Liver (tissue), 3 donors: ENCODE measurements at regions not wholly inside any gene's neighbourhood (a gene's known extent, or its start where the extent isn't known, plus 50 kb on each side); places are given as distances from the start of the nearest gene placed in this dataset.

Experiments used
- ATF3 ChIP-seq: IDR thresholded peaks from 2 replicates; pipeline ENCODE4 v1.6.1; 2016; ENCODE audit warnings: antibody characterized with exemption
- CTCF ChIP-seq: fragments of 150-350 bp; IDR thresholded peaks from 2 replicates; pipeline ENCODE4 v1.5.1; 2017; ENCODE audit warnings: improper control_type of control experiment, low read depth, low read length; ENCODE audit not compliant: missing input control
- FOXA1 ChIP-seq: IDR thresholded peaks from 2 replicates; pipeline ENCODE4 v1.6.1; 2016; ENCODE audit warnings: antibody characterized with exemption
- GABPA ChIP-seq, 2 donors: IDR thresholded peaks in 1 of 2; conservative IDR thresholded peaks in 1 of 2; 2 replicates each; pipeline ENCODE4 v1.6.1; 2016; ENCODE audit warnings: antibody characterized with exemption in 2 of 2, mild to moderate bottlenecking in 1 of 2, moderate library complexity in 1 of 2
- JUND ChIP-seq, 2 donors: IDR thresholded peaks; 2 replicates each; pipeline ENCODE4 v1.6.1; 2016; ENCODE audit warnings: antibody characterized with exemption in 2 of 2
- MAX ChIP-seq: IDR thresholded peaks from 2 replicates; pipeline ENCODE4 v1.6.1; 2016; ENCODE audit warnings: antibody characterized with exemption
- NR2F2 ChIP-seq: IDR thresholded peaks from 2 replicates; pipeline ENCODE4 v1.6.1; 2016; ENCODE audit warnings: antibody characterized with exemption
- RAD21 ChIP-seq, 2 donors: IDR thresholded peaks; 2 replicates each; pipeline ENCODE4 v1.6.1; 2016; ENCODE audit warnings: antibody characterized with exemption in 2 of 2, mild to moderate bottlenecking in 2 of 2
- REST ChIP-seq: IDR thresholded peaks from 2 replicates; pipeline ENCODE4 v1.6.1; 2016; ENCODE audit warnings: antibody characterized with exemption, mild to moderate bottlenecking
- RXRA ChIP-seq, 2 donors: IDR thresholded peaks; 2 replicates each; pipeline ENCODE4 v1.6.1; 2017 to 2018; ENCODE audit warnings: antibody characterized with exemption in 2 of 2, mild to moderate bottlenecking in 1 of 2
- SP1 ChIP-seq: IDR thresholded peaks from 2 replicates; pipeline ENCODE4 v1.6.1; 2018; ENCODE audit warnings: antibody characterized with exemption, mild to moderate bottlenecking
- TAF1 ChIP-seq: conservative IDR thresholded peaks from 2 replicates; pipeline ENCODE4 v1.6.1; 2016; ENCODE audit warnings: antibody characterized with exemption, mild to moderate bottlenecking
- YY1 ChIP-seq: IDR thresholded peaks from 2 replicates; pipeline ENCODE4 v1.6.1; 2016; ENCODE audit warnings: antibody characterized with exemption, mild to moderate bottlenecking
- donor health status: healthy.
- donor health status: healthy.

- TF ChIP-seq CTCF (no peak), RAD21 (IDR thresholded peaks at IDR 0.05) (no peak), ATF3 (no peak), YY1 (no peak), SP1 (no peak), TAF1 (no peak), NR2F2 (no peak), REST (no peak), MAX (no peak), GABPA (IDR thresholded peaks at IDR 0.05 in 1 of 2, conservative IDR thresholded peaks at IDR 0.05 in 1 of 2) (no peak), JUND (IDR thresholded peaks at IDR 0.05) (no peak), FOXA1 (no peak), RXRA (IDR thresholded peaks at IDR 0.05) (no peak)
Observed at GRCh38 chr4:32986236-32986635, 2266.1 kb downstream of the PCDH7 start.
